ENCODE measurements at regions not wholly inside any gene's neighbourhood (a gene's known extent, or its start where the extent isn't known, plus 50 kb on each side); places are given as distances from the start of the nearest gene placed in this dataset.
"Not testable (repeated sequence)": the region's sequence is repeated elsewhere in the genome, so short reads cannot be mapped to it uniquely, and the experiment has no call there.

- no peak for DNase-seq
These were observed 175.6 kb upstream of the THSD7A start for GRCh38 chr7:12007576-12007975.

GRCh38 chr7:12013983-12014382 lies 182.0 kb upstream of the THSD7A start:
- DNase-seq, result no peak

GRCh38 chr7:12016439-12016838 lies 184.4 kb upstream of the THSD7A start:
- no peak for DNase-seq

GRCh38 chr7:12017046-12017445 lies 185.0 kb upstream of the THSD7A start:
- DNase-seq, result no peak

- not testable (repeated sequence) for DNase-seq
These were observed 189.1 kb upstream of the TMEM106B start for GRCh38 chr7:12022011-12022410.

GRCh38 chr7:12025246-12025645 lies 185.8 kb upstream of the TMEM106B start:
- no peak for DNase-seq

- no peak for DNase-seq
These were observed 182.6 kb upstream of the TMEM106B start for GRCh38 chr7:12028508-12028907.

- DNase-seq, result no peak
These were observed 181.0 kb upstream of the TMEM106B start for GRCh38 chr7:12030116-12030515.

- no peak for DNase-seq
These were observed 179.9 kb upstream of the TMEM106B start for GRCh38 chr7:12031186-12031585.

GRCh38 chr7:12031638-12032037 lies 179.5 kb upstream of the TMEM106B start:
- DNase-seq, result no peak

- no peak for DNase-seq
These were observed 178.9 kb upstream of the TMEM106B start for GRCh38 chr7:12032146-12032545.

- not testable (repeated sequence) for DNase-seq
These were observed 167.6 kb upstream of the TMEM106B start for GRCh38 chr7:12043457-12043856.

GRCh38 chr7:12052211-12052610 lies 158.9 kb upstream of the TMEM106B start:
- DNase-seq, result no peak

GRCh38 chr7:12053561-12053960 lies 157.5 kb upstream of the TMEM106B start:
- DNase-seq, result no peak

GRCh38 chr7:12054830-12055229 lies 156.3 kb upstream of the TMEM106B start:
- DNase-seq, result no peak

GRCh38 chr7:12056381-12056780 lies 154.7 kb upstream of the TMEM106B start:
- DNase-seq, result no peak

GRCh38 chr7:12056977-12057376 lies 154.1 kb upstream of the TMEM106B start:
- no peak for DNase-seq

GRCh38 chr7:12062062-12062461 lies 149.0 kb upstream of the TMEM106B start:
- no peak for DNase-seq

- no peak for DNase-seq
These were observed 146.4 kb upstream of the TMEM106B start for GRCh38 chr7:12064586-12065127.

GRCh38 chr7:12066004-12066403 lies 145.1 kb upstream of the TMEM106B start:
- DNase-seq, result no peak

- DNase-seq, result no peak
These were observed 144.6 kb upstream of the TMEM106B start for GRCh38 chr7:12066521-12066920.

- peak; percentile 77 for DNase-seq
These were observed 143.8 kb upstream of the TMEM106B start for GRCh38 chr7:12067156-12067831.

- DNase-seq, result no peak
These were observed 141.3 kb upstream of the TMEM106B start for GRCh38 chr7:12069757-12070156.

GRCh38 chr7:12074889-12075288 lies 136.2 kb upstream of the TMEM106B start:
- DNase-seq, result no peak

- no peak for DNase-seq
These were observed 131.1 kb upstream of the TMEM106B start for GRCh38 chr7:12080006-12080405.
